ENCODE measurements at regions not wholly inside any gene's neighbourhood (a gene's known extent, or its start where the extent isn't known, plus 50 kb on each side); places are given as distances from the start of the nearest gene placed in this dataset.

- TF ChIP-seq, protein P1, sequence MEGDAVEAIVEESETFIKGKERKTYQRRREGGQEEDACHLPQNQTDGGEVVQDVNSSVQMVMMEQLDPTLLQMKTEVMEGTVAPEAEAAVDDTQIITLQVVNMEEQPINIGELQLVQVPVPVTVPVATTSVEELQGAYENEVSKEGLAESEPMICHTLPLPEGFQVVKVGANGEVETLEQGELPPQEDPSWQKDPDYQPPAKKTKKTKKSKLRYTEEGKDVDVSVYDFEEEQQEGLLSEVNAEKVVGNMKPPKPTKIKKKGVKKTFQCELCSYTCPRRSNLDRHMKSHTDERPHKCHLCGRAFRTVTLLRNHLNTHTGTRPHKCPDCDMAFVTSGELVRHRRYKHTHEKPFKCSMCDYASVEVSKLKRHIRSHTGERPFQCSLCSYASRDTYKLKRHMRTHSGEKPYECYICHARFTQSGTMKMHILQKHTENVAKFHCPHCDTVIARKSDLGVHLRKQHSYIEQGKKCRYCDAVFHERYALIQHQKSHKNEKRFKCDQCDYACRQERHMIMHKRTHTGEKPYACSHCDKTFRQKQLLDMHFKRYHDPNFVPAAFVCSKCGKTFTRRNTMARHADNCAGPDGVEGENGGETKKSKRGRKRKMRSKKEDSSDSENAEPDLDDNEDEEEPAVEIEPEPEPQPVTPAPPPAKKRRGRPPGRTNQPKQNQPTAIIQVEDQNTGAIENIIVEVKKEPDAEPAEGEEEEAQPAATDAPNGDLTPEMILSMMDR (IDR thresholded peaks at IDR 0.05; ENCODE audit: extremely low read depth, missing control alignments), result no peak
- no peak for DNase-seq (ENCODE audit: low spot score)
These were observed 81.5 kb upstream of the ACVR1 start for GRCh38 chr2:157957596-157957995.

DNA sequence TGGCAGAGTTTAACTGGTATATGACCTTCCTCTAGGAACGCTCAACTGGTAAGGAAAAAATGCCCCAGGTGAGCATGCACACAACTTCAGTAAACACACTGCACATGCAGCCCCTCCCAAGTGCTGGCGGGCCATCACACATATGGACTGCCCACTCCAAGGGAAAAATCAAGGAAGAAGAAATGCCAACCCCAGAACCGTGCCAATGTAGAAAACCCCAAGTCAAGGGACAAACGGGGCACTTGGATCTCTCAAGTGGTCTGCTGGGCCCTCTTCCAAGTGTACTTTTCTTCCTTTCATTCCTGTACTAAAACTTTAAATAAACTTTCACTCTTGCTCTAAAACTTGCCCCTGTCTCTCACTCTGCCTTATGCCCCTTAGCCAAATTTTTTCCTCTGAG lies 76.4 kb upstream of the ACVR1 start:
- TF ChIP-seq, protein P1 (IDR thresholded peaks at IDR 0.05; ENCODE audit: extremely low read depth, missing control alignments), result no peak
- DNase-seq (ENCODE audit: low spot score), result no peak

GRCh38 chr2:157948856-157949255 lies 72.7 kb upstream of the ACVR1 start:
- DNase-seq (ENCODE audit: low spot score), result no peak
- TF ChIP-seq, protein P1 (IDR thresholded peaks at IDR 0.05; ENCODE audit: extremely low read depth, missing control alignments), result no peak

DNA sequence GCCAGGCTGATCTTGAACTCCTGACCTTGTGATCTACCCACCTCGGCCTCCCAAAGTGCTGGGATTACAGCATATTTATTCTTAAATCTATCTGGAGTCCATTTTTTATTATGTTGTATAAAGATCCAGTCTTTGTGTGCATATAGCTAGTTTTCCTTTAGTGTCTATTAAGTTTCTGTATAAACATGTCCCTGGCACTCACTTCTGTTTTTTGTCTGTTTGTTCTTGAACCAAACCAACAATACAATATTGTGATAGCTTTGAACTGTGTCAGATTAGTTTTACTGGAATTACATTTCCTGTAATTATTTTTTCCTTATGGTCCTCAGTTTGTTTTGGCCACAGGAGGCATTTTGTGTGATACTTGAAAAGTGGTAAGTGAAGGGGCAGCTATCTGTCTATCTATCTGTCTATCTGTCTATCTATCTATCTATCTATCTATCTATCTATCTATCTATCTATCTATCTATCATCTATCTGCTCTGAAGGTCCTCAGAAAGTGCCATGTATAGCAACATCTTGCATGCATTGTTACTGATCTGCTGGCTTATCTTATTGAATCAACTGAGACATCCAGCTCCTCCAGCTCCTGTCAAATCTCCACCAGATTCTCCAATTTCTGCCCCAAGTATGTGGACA lies 70.9 kb upstream of the ACVR1 start:
- TF ChIP-seq, protein P1 (IDR thresholded peaks at IDR 0.05; ENCODE audit: extremely low read depth, missing control alignments), result no peak

GRCh38 chr2:157940024-157940423 lies 63.9 kb upstream of the ACVR1 start:
- DNase-seq (ENCODE audit: low spot score), result no peak
- TF ChIP-seq, protein P1 (IDR thresholded peaks at IDR 0.05; ENCODE audit: extremely low read depth, missing control alignments), result no peak

More for the DNA sequence above, 70.9 kb upstream of the ACVR1 start:
- DNase-seq (ENCODE audit: low spot score), result no peak

- TF ChIP-seq, protein P1 (IDR thresholded peaks at IDR 0.05; ENCODE audit: extremely low read depth, missing control alignments), result no peak
- DNase-seq (ENCODE audit: low spot score), result no peak
These were observed 62.4 kb upstream of the ACVR1 start for GRCh38 chr2:157938556-157938955.

GRCh38 chr2:157936406-157936805 lies 60.3 kb upstream of the ACVR1 start:
- no peak for DNase-seq (ENCODE audit: low spot score)
- TF ChIP-seq, protein P1 (IDR thresholded peaks at IDR 0.05; ENCODE audit: extremely low read depth, missing control alignments), result no peak
